ENCODE measurements at regions not wholly inside any gene's neighbourhood (a gene's known extent, or its start where the extent isn't known, plus 50 kb on each side); places are given as distances from the start of the nearest gene placed in this dataset.

DNA sequence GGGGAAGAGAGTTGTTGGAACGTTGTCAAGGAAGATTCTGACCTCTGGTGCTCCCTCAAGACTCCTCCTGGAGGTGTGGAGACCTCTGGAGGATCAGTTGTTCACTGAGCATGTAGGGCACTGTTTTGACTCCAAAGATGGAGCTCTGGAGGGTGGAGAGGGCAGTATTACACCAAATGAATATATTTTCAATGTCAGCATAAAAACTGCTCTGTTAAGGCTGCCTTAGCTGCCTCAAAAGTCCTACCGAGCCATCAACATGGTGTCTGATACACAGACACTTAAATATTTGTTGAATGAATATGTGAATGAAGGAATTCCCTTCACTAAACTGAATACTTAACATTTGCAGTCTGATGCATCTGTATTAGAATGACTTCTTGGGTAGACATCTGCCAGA, 144.2 kb upstream of the SPON1 start:
- H3K4me3 ChIP-seq = no peak overlapping the region
- intact Hi-C loops (cut with DNase I; ENCODE audit: low total_unique reads) = no loop called here
- no peak for TF ChIP-seq POLR2AphosphoS5 (IDR thresholded peaks at IDR 0.05)
- TF ChIP-seq, protein P1, sequence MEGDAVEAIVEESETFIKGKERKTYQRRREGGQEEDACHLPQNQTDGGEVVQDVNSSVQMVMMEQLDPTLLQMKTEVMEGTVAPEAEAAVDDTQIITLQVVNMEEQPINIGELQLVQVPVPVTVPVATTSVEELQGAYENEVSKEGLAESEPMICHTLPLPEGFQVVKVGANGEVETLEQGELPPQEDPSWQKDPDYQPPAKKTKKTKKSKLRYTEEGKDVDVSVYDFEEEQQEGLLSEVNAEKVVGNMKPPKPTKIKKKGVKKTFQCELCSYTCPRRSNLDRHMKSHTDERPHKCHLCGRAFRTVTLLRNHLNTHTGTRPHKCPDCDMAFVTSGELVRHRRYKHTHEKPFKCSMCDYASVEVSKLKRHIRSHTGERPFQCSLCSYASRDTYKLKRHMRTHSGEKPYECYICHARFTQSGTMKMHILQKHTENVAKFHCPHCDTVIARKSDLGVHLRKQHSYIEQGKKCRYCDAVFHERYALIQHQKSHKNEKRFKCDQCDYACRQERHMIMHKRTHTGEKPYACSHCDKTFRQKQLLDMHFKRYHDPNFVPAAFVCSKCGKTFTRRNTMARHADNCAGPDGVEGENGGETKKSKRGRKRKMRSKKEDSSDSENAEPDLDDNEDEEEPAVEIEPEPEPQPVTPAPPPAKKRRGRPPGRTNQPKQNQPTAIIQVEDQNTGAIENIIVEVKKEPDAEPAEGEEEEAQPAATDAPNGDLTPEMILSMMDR (IDR thresholded peaks at IDR 0.05) = no peak
- TF ChIP-seq POLR2A (IDR thresholded peaks at IDR 0.05) = no peak
- no peak for DNase-seq (ENCODE audit: low spot score in 2 of 2)
- H3K4me1 ChIP-seq = no peaks in the 10 kb centered on the region
- no peaks in the 10 kb centered on the region for H3K36me3 ChIP-seq
- peaks cover 0 to 10% of the 10 kb centered on the region in 2 donors for H3K9me3 ChIP-seq
- no peak overlapping the region for H3K27ac ChIP-seq
- no peaks in the 10 kb centered on the region for H3K27me3 ChIP-seq

DNA sequence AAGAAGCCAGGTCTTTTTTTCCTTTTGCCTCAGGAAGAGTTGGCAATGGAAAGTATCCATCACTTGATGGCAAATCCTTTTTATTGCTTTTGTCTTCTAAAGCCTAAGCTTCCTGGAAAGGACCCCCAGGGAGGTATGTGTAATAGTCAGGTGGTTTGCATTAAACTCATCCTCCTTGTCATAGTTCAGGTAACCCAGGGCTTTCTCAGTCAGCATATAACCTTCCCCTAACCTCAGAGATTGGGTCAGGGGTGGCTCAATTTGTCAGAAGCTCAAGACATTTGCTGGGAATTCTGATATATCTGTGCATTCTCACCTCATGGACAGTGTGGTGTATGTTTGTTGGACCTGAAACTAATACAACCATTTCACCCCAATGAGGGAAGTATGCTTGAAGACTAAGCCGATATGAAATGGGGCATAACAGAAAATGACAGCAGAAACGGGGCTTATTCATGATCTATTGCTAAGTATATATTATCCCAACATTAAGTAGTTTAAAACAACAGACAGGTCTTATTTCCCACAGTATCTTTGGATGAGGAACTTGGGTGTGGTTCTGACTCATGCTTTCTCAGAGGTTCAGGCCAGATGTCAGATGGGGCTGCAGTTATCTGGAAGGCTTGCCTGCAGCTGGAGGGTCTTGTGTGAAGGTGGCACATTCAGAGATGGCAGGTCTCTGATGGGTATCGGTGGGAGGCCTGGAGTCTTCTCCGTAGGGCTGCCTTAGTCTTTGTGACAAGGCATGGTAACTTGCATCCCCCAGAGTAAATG, 135.8 kb upstream of the SPON1 start:
- Histone ChIP-seq H3K4me1 (no peaks in the 10 kb centered on the region), H3K27ac (no peak overlapping the region), H3K36me3 (no peaks in the 10 kb centered on the region), H3K9me3 (no peaks in the 10 kb centered on the region), H3K4me3 (no peak overlapping the region), H3K27me3 (no peaks in the 10 kb centered on the region)
- DNase-seq (ENCODE audit: low spot score in 2 of 2) = no peak
- intact Hi-C loops (cut with DNase I; ENCODE audit: low total_unique reads) = loop anchor here (10.0 kb wide), 1 partner anchor 812 kb away; no protein-coding TSS in a partner anchor
- TF ChIP-seq POLR2A (IDR thresholded peaks at IDR 0.05) (no peak), POLR2AphosphoS5 (IDR thresholded peaks at IDR 0.05) (no peak)
- TF ChIP-seq, protein P1 (IDR thresholded peaks at IDR 0.05) = no peak

DNA sequence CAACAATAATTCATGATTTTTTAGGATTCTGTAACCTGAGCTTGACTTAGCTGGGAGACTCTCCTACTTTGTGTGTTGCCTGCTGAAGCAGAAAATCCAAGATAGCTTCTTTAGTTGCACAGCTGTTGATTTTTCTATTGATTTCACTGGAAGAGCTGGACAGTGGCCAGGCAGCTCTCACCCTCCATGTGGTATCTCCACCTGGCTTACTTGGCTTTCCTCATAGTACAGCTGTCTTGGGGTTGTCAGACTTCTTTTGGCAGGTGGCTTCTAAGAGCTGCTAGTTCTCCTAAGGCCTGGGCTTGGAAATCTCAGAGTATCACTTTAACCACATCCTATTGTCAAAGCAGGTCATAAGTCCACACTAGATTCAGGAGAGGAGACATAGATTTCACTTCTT, 130.8 kb upstream of the SPON1 start:
- no peak overlapping the region for H3K27ac ChIP-seq
- H3K27me3 ChIP-seq = no peaks in the 10 kb centered on the region
- H3K36me3 ChIP-seq = no peaks in the 10 kb centered on the region
- no peak for TF ChIP-seq POLR2AphosphoS5 (IDR thresholded peaks at IDR 0.05)
- TF ChIP-seq POLR2A (IDR thresholded peaks at IDR 0.05) = no peak
- TF ChIP-seq, protein P1 (IDR thresholded peaks at IDR 0.05) = no peak
- H3K9me3 ChIP-seq = no peaks in the 10 kb centered on the region
- no peak for DNase-seq (ENCODE audit: low spot score in 2 of 2)
- intact Hi-C loops (cut with DNase I; ENCODE audit: low total_unique reads) = no loop called here
- H3K4me1 ChIP-seq = no peaks in the 10 kb centered on the region
- H3K4me3 ChIP-seq = no peak overlapping the region

DNA sequence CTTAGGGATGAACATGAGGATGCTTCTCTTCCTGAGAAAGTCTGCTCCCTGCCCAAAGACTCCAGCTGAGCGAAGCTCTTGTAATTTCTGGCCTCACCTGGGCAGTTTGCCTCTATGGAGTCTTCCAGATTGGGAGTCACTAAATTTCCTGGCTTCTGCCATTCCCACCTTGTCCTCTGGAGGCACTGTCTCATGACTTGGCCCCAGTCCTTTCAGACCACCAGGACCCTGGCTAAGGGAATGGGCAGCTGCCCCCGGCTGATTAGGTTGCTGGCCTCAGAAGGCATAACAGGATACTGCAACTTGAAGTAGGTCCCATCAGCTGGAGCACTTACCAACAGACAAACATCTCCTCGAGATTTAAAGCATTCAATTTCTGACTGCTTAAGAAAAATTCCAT, 128.1 kb upstream of the SPON1 start:
- no peak for DNase-seq (ENCODE audit: low spot score in 2 of 2)
- Histone ChIP-seq H3K36me3 (no peaks in the 10 kb centered on the region), H3K27ac (no peak overlapping the region), H3K27me3 (no peaks in the 10 kb centered on the region), H3K4me1 (no peaks in the 10 kb centered on the region), H3K4me3 (no peak overlapping the region), H3K9me3 (no peaks in the 10 kb centered on the region)
- intact Hi-C loops (cut with DNase I; ENCODE audit: low total_unique reads) = no loop called here
- TF ChIP-seq, protein P1 (IDR thresholded peaks at IDR 0.05) = no peak
- TF ChIP-seq POLR2A (IDR thresholded peaks at IDR 0.05) (no peak), POLR2AphosphoS5 (IDR thresholded peaks at IDR 0.05) (no peak)

DNA sequence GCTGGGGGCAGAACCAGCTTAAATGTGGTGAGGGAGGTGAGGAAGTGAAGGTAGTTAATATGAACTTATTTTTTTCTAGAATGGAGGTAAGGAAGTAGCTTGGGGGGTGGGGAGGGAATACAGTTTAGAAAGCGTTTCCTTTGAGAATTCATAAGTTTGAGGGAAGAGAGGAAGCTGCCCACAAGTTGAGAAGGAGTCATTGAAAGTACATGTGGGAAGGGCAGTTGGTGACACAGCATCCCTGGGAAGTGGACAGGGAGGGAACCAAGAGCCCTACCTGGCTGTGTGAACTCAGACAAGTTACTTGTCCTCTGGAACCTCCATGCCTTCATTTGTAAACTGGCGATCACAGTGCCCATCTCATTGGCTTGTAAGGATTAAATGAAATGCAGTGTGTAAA, 125.9 kb upstream of the SPON1 start:
- H3K36me3 ChIP-seq = no peaks in the 10 kb centered on the region
- no peak overlapping the region for H3K27ac ChIP-seq
- H3K9me3 ChIP-seq = no peaks in the 10 kb centered on the region
- H3K27me3 ChIP-seq = no peaks in the 10 kb centered on the region
- intact Hi-C loops (cut with DNase I; ENCODE audit: low total_unique reads) = no loop called here
- DNase-seq (ENCODE audit: low spot score in 2 of 2) = no peak
- no peak for TF ChIP-seq POLR2AphosphoS5 (IDR thresholded peaks at IDR 0.05)
- TF ChIP-seq, protein P1 (IDR thresholded peaks at IDR 0.05) = no peak
- TF ChIP-seq POLR2A (IDR thresholded peaks at IDR 0.05) = no peak
- H3K4me3 ChIP-seq = no peak overlapping the region
- H3K4me1 ChIP-seq = no peaks in the 10 kb centered on the region
